Renal cortical epithelial cell (primary cell): ENCODE measurements at regions not wholly inside any gene's neighbourhood (a gene's known extent, or its start where the extent isn't known, plus 50 kb on each side); places are given as distances from the start of the nearest gene placed in this dataset.

Experiments
- DNase-seq: peaks from one replicate; pipeline ENCODE4 v3.0.0-alpha.2; 2011; ENCODE audit warnings: low read depth

GRCh38 chr17:70017941-70018340, 57.1 kb upstream of the KCNJ16 start:
- no peak for DNase-seq

GRCh38 chr17:70021726-70022125, 53.3 kb upstream of the KCNJ16 start:
- DNase-seq = peak; percentile 56

DNA sequence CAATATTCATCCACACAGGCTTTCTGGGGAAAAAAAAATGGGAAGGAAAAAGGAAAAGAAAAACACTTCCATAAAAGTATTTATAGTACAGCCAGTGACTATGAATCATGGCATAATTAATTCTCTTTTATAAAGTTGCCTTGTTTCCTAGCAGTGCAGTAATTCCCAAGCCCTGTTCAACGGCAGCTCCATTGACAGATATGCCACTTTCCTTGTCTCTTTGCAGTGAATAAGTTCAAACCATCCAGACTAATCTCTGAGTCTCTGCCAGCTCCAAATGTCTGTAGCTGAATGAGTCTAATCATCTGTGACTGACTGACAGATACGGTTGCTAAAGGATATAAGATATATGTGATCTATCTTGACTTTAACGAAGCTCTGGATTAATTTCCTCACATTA, 52.9 kb upstream of the KCNJ16 start:
- peak; percentile 64 for DNase-seq

DNA sequence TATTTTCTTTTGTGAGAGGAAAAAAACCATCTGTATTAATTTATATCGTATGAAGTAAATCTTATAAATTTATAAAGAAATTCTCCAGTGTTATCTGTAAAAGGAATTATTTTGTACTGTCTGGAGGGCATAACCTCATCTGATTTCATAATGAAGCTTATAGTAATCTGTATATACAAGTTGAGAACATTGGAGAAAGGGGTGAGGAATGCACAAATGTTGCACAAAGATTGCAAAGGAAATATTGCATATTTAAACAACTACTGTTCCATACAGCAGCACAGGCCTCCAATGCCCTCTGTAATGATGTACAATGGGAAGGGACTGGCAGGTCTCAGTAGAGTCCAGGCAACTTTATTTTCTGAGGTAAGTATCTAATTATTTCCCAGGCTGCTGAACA, 50.8 kb upstream of the KCNJ16 start:
- no peak for DNase-seq
